Keratinocyte (primary cell): ENCODE measurements at regions not wholly inside any gene's neighbourhood (a gene's known extent, or its start where the extent isn't known, plus 50 kb on each side); places are given as distances from the start of the nearest gene placed in this dataset.

Experiments
- DNase-seq: peaks from one replicate; pipeline ENCODE4 v3.0.0-alpha.2; 2011; ENCODE audit warnings: low read depth, missing footprints, low spot score
- FAIRE-seq: peaks from 2 replicates; lab custom pipeline; 2011; peaks lifted over from hg19 to GRCh38; lab: Jason Lieb, UNC
- H2AFZ ChIP-seq: 2 replicates; pipeline ENCODE4 v1.6.0; 2012; ENCODE audit warnings: low read length, control low read depth, inconsistent platforms; ENCODE audit not compliant: control insufficient read depth
- H3K27ac ChIP-seq: 2 replicates; pipeline ENCODE4 v1.5.1; 2011; ENCODE audit warnings: low read length; ENCODE audit not compliant: control insufficient read depth, insufficient read depth
- H3K27me3 ChIP-seq: 3 replicates; pipeline ENCODE4 v1.6.0; 2011; ENCODE audit warnings: low read length; ENCODE audit not compliant: control insufficient read depth, insufficient read depth; ENCODE audit errors: extremely low read depth
- H3K36me3 ChIP-seq, 2 experiments: 2 replicates in 1 of 2; 3 replicates in 1 of 2; pipeline ENCODE4 v1.5.1; 2011; ENCODE audit warnings: low read length in 2 of 2, mild to moderate bottlenecking in 1 of 2; ENCODE audit not compliant: control insufficient read depth in 2 of 2, insufficient read depth in 2 of 2; ENCODE audit errors: extremely low read depth in 1 of 2
- H3K4me1 ChIP-seq: 3 replicates; pipeline ENCODE4 v1.5.1; 2011; ENCODE audit warnings: low read length; ENCODE audit not compliant: control insufficient read depth, insufficient read depth; ENCODE audit errors: extremely low read depth
- H3K4me2 ChIP-seq: 3 replicates; pipeline ENCODE4 v1.6.0; 2011; ENCODE audit warnings: low read depth, low read length; ENCODE audit not compliant: control insufficient read depth, insufficient read depth; ENCODE audit errors: extremely low read depth
- H3K4me3 ChIP-seq, 3 experiments: fragments of 200-600 bp in 1 of 3; sonication (generic) in 1 of 3; 2 replicates in 2 of 3; 3 replicates in 1 of 3; pipeline ENCODE4 v1.5.1; 2011 to 2016; ENCODE audit warnings: low read length in 3 of 3, mild to moderate bottlenecking in 3 of 3, control low read depth in 2 of 3, inconsistent platforms in 1 of 3, low read depth in 1 of 3, mixed read lengths in 1 of 3, mixed run types in 1 of 3, moderate library complexity in 1 of 3; ENCODE audit not compliant: control insufficient read depth in 2 of 3, insufficient read depth in 2 of 3; ENCODE audit errors: extremely low read depth in 1 of 3
- H3K79me2 ChIP-seq: 2 replicates; pipeline ENCODE4 v1.6.0; 2012; ENCODE audit warnings: low read length; ENCODE audit not compliant: control insufficient read depth, insufficient read depth
- H3K9ac ChIP-seq: 3 replicates; pipeline ENCODE4 v1.6.0; 2011; ENCODE audit warnings: low read length; ENCODE audit not compliant: control insufficient read depth, insufficient read depth; ENCODE audit errors: extremely low read depth
- H3K9me1 ChIP-seq: 3 replicates; pipeline ENCODE4 v1.6.0; 2011; ENCODE audit warnings: low read length; ENCODE audit not compliant: control insufficient read depth, insufficient read depth; ENCODE audit errors: extremely low read depth
- H3K9me3 ChIP-seq: 2 replicates; pipeline ENCODE4 v1.5.1; 2012; ENCODE audit warnings: low read depth, low read length; ENCODE audit not compliant: control insufficient read depth
- H4K20me1 ChIP-seq: 3 replicates; pipeline ENCODE4 v1.6.0; 2011; ENCODE audit warnings: low read length; ENCODE audit not compliant: control insufficient read depth, insufficient read depth; ENCODE audit errors: extremely low read depth
- EZH2 ChIP-seq: IDR thresholded peaks from one replicate; pipeline ENCODE4 v1.6.1; 2012; ENCODE audit warnings: inconsistent platforms, mild to moderate bottlenecking, low read length, moderate library complexity
- dilution Hi-C: fragments of 300-500 bp; cut with MboI; formaldehyde crosslinking; loops from one replicate; pipeline ENCODE4 v1.7.0; 2020; ENCODE audit warnings: low sequenced_read_pairs; ENCODE audit not compliant: extremely low pct_ligation_motif_present
- TF ChIP-seq, protein P1 (sequence below), 3 experiments: IDR thresholded peaks in 1 of 3; conservative IDR thresholded peaks in 1 of 3; optimal IDR thresholded peaks in 1 of 3; 2 replicates in 2 of 3; 3 replicates in 1 of 3; pipeline versions ENCODE3 to v1.5.1; 2011; ENCODE audit warnings: low read length in 3 of 3, mild to moderate bottlenecking in 3 of 3, moderate library complexity in 2 of 3, control low read depth in 1 of 3, inconsistent platforms in 1 of 3; ENCODE audit not compliant: insufficient read depth in 2 of 3; ENCODE audit errors: extremely low read depth in 1 of 3

- peak; percentile 48 for DNase-seq
- H3K9me1 ChIP-seq = no peaks in the 10 kb centered on the region
- no peaks in the 10 kb centered on the region for H3K36me3 ChIP-seq
- TF ChIP-seq, protein P1, sequence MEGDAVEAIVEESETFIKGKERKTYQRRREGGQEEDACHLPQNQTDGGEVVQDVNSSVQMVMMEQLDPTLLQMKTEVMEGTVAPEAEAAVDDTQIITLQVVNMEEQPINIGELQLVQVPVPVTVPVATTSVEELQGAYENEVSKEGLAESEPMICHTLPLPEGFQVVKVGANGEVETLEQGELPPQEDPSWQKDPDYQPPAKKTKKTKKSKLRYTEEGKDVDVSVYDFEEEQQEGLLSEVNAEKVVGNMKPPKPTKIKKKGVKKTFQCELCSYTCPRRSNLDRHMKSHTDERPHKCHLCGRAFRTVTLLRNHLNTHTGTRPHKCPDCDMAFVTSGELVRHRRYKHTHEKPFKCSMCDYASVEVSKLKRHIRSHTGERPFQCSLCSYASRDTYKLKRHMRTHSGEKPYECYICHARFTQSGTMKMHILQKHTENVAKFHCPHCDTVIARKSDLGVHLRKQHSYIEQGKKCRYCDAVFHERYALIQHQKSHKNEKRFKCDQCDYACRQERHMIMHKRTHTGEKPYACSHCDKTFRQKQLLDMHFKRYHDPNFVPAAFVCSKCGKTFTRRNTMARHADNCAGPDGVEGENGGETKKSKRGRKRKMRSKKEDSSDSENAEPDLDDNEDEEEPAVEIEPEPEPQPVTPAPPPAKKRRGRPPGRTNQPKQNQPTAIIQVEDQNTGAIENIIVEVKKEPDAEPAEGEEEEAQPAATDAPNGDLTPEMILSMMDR (optimal IDR thresholded peaks at IDR 0.05 in 1 of 3, IDR thresholded peaks at IDR 0.05 in 1 of 3, conservative IDR thresholded peaks at IDR 0.05 in 1 of 3; ENCODE audit: extremely low read depth in 1 of 3, insufficient read depth in 2 of 3, low read length in 3 of 3) = no peak
- TF ChIP-seq EZH2 = no peak
- H4K20me1 ChIP-seq = no peaks in the 10 kb centered on the region
- peak; percentile 93 for FAIRE-seq
- H3K4me2 ChIP-seq = peak overlapping the region; percentile 85
- H3K9me3 ChIP-seq = no peaks in the 10 kb centered on the region
- H3K27me3 ChIP-seq = no peaks in the 10 kb centered on the region
- peak overlapping the region; percentile 74 for H2AFZ ChIP-seq
- H3K4me1 ChIP-seq = peaks cover 20% of the 10 kb centered on the region
- dilution Hi-C loops = no loop called here
- H3K27ac ChIP-seq = peak overlapping the region; percentile 87
- no peaks in the 10 kb centered on the region for H3K79me2 ChIP-seq
- H3K9ac ChIP-seq = peak overlapping the region; percentile 72
- H3K4me3 ChIP-seq = peak overlapping the region in 2 of 3 experiments; percentile 15 to 41
Observed at GRCh38 chr21:43333298-43334062, 93.5 kb downstream of the SIK1 start.

DNA sequence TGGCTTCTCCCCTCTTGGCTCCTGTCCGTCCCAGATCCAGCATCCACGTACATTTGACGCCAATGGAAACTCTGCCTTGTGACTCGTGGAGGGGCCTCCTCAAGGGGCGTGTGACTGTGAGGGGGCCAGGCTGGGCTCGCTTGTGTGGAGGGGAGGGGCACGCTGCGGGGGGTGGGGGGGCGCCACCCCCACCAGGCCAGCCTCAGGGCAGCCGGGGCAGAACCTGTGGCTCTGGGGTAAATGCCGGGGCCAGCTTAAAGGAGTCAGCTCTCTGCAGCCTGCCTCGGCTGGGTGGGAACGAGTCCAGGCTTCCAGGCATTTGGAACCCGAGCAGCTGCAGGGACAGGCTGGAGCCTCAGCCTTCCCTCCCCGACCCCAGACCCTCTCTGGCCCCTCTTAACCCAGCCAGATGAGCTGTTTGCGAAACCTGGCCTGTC lies 94.1 kb downstream of the SIK1 start:
- TF ChIP-seq EZH2 = no peak
- no peak for FAIRE-seq
- dilution Hi-C loops = no loop called here

More for the DNA sequence above, 94.1 kb downstream of the SIK1 start:
- H3K9me1 ChIP-seq = no peaks in the 10 kb centered on the region
- H3K9me3 ChIP-seq = no peaks in the 10 kb centered on the region
- peak overlapping the region; percentile 87 for H3K27ac ChIP-seq
- H3K27me3 ChIP-seq = no peaks in the 10 kb centered on the region
- H3K4me1 ChIP-seq = peaks cover 20% of the 10 kb centered on the region
- no peaks in the 10 kb centered on the region for H3K79me2 ChIP-seq
- H3K36me3 ChIP-seq = no peaks in the 10 kb centered on the region
- H3K4me2 ChIP-seq = peak overlapping the region; percentile 85
- peak overlapping the region; percentile 72 for H3K9ac ChIP-seq
- H3K4me3 ChIP-seq = peak overlapping the region in 2 of 3 experiments; percentile 15 to 41
- no peaks in the 10 kb centered on the region for H4K20me1 ChIP-seq
- no peak for DNase-seq
- peak overlapping the region; percentile 74 for H2AFZ ChIP-seq
